ENCODE measurements at regions not wholly inside any gene's neighbourhood (a gene's known extent, or its start where the extent isn't known, plus 50 kb on each side); places are given as distances from the start of the nearest gene placed in this dataset.

GRCh38 chr12:60393093-60393492 lies 797.3 kb downstream of the SLC16A7 start:
- TF ChIP-seq CTCF (IDR thresholded peaks at IDR 0.05) (no peak), POLR2A (IDR thresholded peaks at IDR 0.05) (no peak)
